HEK293T (cell line): ENCODE measurements at regions not wholly inside any gene's neighbourhood (a gene's known extent, or its start where the extent isn't known, plus 50 kb on each side); places are given as distances from the start of the nearest gene placed in this dataset.

Experiments used
- ARNT ChIP-seq: fragments of 450-650 bp; IDR thresholded peaks from 2 replicates; pipeline ENCODE4 v1.6.1; 2017; ENCODE audit warnings: mild to moderate bottlenecking
- CTBP1 ChIP-seq: fragments of 450-650 bp; IDR thresholded peaks from 2 replicates; pipeline ENCODE4 v1.6.1; 2016; ENCODE audit warnings: borderline replicate concordance
- FOXM1 ChIP-seq: fragments of 450-650 bp; IDR thresholded peaks from 2 replicates; pipeline ENCODE4 v1.6.1; 2017; ENCODE audit warnings: mild to moderate bottlenecking, borderline replicate concordance
- HDGF ChIP-seq: fragments of 450-650 bp; IDR thresholded peaks from 2 replicates; pipeline ENCODE4 v1.6.1; 2017; ENCODE audit warnings: antibody characterized with exemption, borderline replicate concordance
- L3MBTL2 ChIP-seq: fragments of 450-650 bp; conservative IDR thresholded peaks from 2 replicates; pipeline ENCODE4 v1.6.1; 2016; ENCODE audit warnings: mild to moderate bottlenecking
- SP1 ChIP-seq: fragments of 450-650 bp; IDR thresholded peaks from 2 replicates; pipeline ENCODE4 v1.6.1; 2017
- SUZ12 ChIP-seq: fragments of 450-650 bp; IDR thresholded peaks from 2 replicates; pipeline ENCODE4 v1.6.1; 2016; ENCODE audit warnings: mild to moderate bottlenecking

- TF ChIP-seq SUZ12 (no peak), HDGF (no peak), FOXM1 (no peak), SP1 (no peak), L3MBTL2 (no peak), ARNT (no peak), CTBP1 (no peak)
These were observed 80.2 kb upstream of the SPRY4 start for GRCh38 chr5:142405023-142405422.
